Stimulated activated naive CD8-positive, alpha-beta T cell treated with anti-CD3 and anti-CD28 coated beads, Interleukin-15, amount 100 ng/mL, for 72 hours (primary cell): ENCODE measurements at regions not wholly inside any gene's neighbourhood (a gene's known extent, or its start where the extent isn't known, plus 50 kb on each side); places are given as distances from the start of the nearest gene placed in this dataset.

Source experiments
- ATAC-seq: fragments of 150-1000 bp; cut with Tn5 transposase; 2 replicates; pipeline ENCODE4 v1.10.0; 2021; ENCODE audit warnings: mild to moderate bottlenecking, moderate library complexity
- DNase-seq, 2 donors: peaks; one replicate each; pipeline ENCODE4 v3.0.0; 2021 to 2022
- H3K27ac Mint-ChIP-seq, 2 donors: one replicate each; pipeline ENCODE4 v1.8.0; 2022; ENCODE audit warnings: mild to moderate bottlenecking in 2 of 2, mixed read lengths in 2 of 2, moderate library complexity in 2 of 2
- H3K27me3 Mint-ChIP-seq: one replicate; pipeline ENCODE4 v1.8.0; 2022; ENCODE audit warnings: mixed read lengths
- H3K4me1 Mint-ChIP-seq: one replicate; pipeline ENCODE4 v1.8.0; 2022; ENCODE audit warnings: mild to moderate bottlenecking, mixed read lengths
- H3K4me3 Mint-ChIP-seq, 2 donors: one replicate each; pipeline ENCODE4 v1.8.0; 2022; ENCODE audit warnings: mild to moderate bottlenecking in 2 of 2, mixed read lengths in 2 of 2, moderate library complexity in 1 of 2
- H3K9me3 Mint-ChIP-seq, 2 donors: one replicate each; pipeline ENCODE4 v1.8.0; 2022; ENCODE audit warnings: mixed read lengths in 2 of 2

- Mint-ChIP-seq H3K9me3 (peaks cover 0 to 9% of the 10 kb centered on the region in 2 donors), H3K27ac (no peak overlapping the region), H3K4me1 (no peaks in the 10 kb centered on the region), H3K4me3 (no peak overlapping the region), H3K27me3 (no peaks in the 10 kb centered on the region)
- ATAC-seq (no peak), DNase-seq (no peak)
These were observed 134.4 kb upstream of the ROBO1 start for GRCh38 chr3:79902151-79902550.

- no peak for DNase-seq
These were observed 131.1 kb upstream of the ROBO1 start for GRCh38 chr3:79898907-79899306.

GRCh38 chr3:79896086-79896485, 128.3 kb upstream of the ROBO1 start:
- no peak for DNase-seq
- no peak for ATAC-seq
- no peak overlapping the region for H3K4me3 Mint-ChIP-seq
- no peaks in the 10 kb centered on the region for H3K27me3 Mint-ChIP-seq
- H3K4me1 Mint-ChIP-seq = no peaks in the 10 kb centered on the region
- H3K9me3 Mint-ChIP-seq = peaks cover 0 to 2% of the 10 kb centered on the region in 2 donors
- H3K27ac Mint-ChIP-seq = no peak overlapping the region

More at GRCh38 chr3:79898907-79899306, 131.1 kb upstream of the ROBO1 start:
- Mint-ChIP-seq H3K27me3 (no peaks in the 10 kb centered on the region), H3K4me3 (no peak overlapping the region), H3K9me3 (peaks cover 0 to 5% of the 10 kb centered on the region in 2 donors), H3K4me1 (no peaks in the 10 kb centered on the region), H3K27ac (no peak overlapping the region)
- ATAC-seq = no peak

GRCh38 chr3:79887213-79887612, 119.4 kb upstream of the ROBO1 start:
- no peak for ATAC-seq
- Mint-ChIP-seq H3K27ac (no peak overlapping the region), H3K27me3 (no peaks in the 10 kb centered on the region), H3K9me3 (no peaks in the 10 kb centered on the region), H3K4me3 (no peak overlapping the region), H3K4me1 (no peaks in the 10 kb centered on the region)
- DNase-seq = no peak

GRCh38 chr3:79886204-79886603, 118.4 kb upstream of the ROBO1 start:
- Mint-ChIP-seq H3K27me3 (no peaks in the 10 kb centered on the region), H3K4me3 (no peak overlapping the region), H3K27ac (no peak overlapping the region), H3K9me3 (no peaks in the 10 kb centered on the region), H3K4me1 (no peaks in the 10 kb centered on the region)
- DNase-seq = no peak
- ATAC-seq = no peak

DNA sequence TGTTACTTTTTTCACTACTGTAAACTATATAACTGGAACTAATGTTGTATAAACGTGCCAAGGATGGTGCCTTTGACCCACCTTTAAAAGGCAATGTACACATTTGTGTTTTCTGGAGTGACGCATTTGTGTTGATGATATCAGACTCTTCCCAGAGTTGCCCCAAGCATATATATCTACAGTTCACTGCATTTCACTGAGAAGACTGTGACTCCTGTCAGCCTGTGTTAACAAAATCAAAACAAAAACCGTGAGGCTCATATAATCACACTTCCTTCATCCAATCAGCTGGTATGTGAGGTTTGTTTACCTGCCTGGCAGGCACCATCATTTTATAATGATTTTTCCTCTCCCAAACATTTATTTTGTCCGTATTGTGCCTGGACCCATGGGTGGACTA, 117.6 kb upstream of the ROBO1 start:
- H3K27ac Mint-ChIP-seq = no peak overlapping the region
- ATAC-seq = no peak
- no peak for DNase-seq
- H3K4me3 Mint-ChIP-seq = no peak overlapping the region
- no peaks in the 10 kb centered on the region for H3K27me3 Mint-ChIP-seq
- H3K9me3 Mint-ChIP-seq = no peaks in the 10 kb centered on the region
- no peaks in the 10 kb centered on the region for H3K4me1 Mint-ChIP-seq

GRCh38 chr3:79884354-79884753, 116.6 kb upstream of the ROBO1 start:
- no peak overlapping the region for H3K27ac Mint-ChIP-seq
- H3K27me3 Mint-ChIP-seq = no peaks in the 10 kb centered on the region
- H3K4me1 Mint-ChIP-seq = no peaks in the 10 kb centered on the region
- H3K4me3 Mint-ChIP-seq = no peak overlapping the region
- ATAC-seq = no peak
- no peak for DNase-seq
- H3K9me3 Mint-ChIP-seq = no peaks in the 10 kb centered on the region

DNA sequence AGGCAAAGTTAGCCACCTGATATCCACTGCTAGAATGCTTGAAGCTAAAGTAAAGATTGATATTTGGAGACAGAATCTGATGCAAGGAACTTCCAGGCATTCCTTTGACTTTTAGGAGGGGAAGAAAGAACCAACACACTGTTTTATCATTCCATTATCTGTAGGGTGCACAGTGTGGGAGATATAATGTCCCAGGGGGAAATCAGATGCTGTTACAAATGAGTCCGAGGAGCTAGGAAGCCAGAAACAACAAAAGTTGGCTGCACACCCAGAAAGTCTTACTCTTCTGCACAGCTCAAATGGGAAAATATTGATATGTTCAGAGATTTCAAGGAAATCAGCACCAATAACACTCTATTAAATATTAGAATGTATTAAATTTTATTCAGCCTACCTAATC, 113.6 kb upstream of the ROBO1 start:
- no peaks in the 10 kb centered on the region for H3K27me3 Mint-ChIP-seq
- ATAC-seq = no peak
- H3K4me1 Mint-ChIP-seq = no peaks in the 10 kb centered on the region
- H3K4me3 Mint-ChIP-seq = no peak overlapping the region
- H3K27ac Mint-ChIP-seq = no peak overlapping the region
- DNase-seq = no peak
- peaks cover 4 to 13% of the 10 kb centered on the region in 2 donors for H3K9me3 Mint-ChIP-seq

DNA sequence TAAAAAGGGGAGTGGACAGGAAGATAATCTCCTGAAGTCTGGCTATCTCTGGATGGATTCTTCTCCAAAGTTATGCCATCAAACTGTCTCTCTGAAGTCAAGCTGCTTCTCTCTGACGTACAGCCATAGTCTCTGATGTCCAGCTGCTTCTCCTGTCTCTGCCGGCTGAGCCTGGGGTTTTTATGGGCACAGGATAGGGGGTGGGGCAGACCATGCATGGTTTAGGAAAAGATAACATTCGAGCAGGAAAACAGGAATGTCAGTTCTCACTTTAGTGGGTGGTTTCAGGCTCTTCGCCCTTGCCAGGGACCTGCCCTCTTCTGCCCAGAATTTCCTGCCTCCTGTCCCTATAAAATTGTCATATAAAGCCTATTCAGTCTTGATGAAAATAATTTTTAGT, 110.9 kb upstream of the ROBO1 start:
- H3K9me3 Mint-ChIP-seq = peaks cover 4 to 21% of the 10 kb centered on the region in 2 donors
- H3K27me3 Mint-ChIP-seq = no peaks in the 10 kb centered on the region
- H3K27ac Mint-ChIP-seq = no peak overlapping the region
- H3K4me1 Mint-ChIP-seq = no peaks in the 10 kb centered on the region
- no peak for DNase-seq
- no peak overlapping the region for H3K4me3 Mint-ChIP-seq
- no peak for ATAC-seq

DNA sequence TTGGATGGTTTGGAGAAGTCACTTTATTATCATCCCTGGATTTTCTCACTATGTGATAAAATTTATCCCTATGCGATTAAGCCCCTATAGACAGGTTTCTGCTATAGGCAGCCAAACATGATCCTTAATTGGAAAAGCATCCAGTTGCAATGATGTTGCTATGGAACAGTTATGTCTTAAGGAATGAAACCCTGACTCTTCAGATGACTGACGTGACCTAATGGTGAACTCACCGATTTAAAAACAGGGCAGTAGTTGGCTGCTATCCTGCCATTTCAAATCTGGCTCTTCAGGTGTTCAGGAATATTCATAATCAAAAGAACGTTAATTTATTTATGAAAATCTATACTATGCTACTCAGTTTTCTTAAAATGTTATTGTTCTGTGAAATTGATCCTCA, 106.8 kb upstream of the ROBO1 start:
- Mint-ChIP-seq H3K4me1 (no peaks in the 10 kb centered on the region), H3K4me3 (no peak overlapping the region), H3K9me3 (peaks cover 8 to 32% of the 10 kb centered on the region in 2 donors), H3K27me3 (no peaks in the 10 kb centered on the region), H3K27ac (no peak overlapping the region)
- no peak for ATAC-seq
- DNase-seq = no peak

DNA sequence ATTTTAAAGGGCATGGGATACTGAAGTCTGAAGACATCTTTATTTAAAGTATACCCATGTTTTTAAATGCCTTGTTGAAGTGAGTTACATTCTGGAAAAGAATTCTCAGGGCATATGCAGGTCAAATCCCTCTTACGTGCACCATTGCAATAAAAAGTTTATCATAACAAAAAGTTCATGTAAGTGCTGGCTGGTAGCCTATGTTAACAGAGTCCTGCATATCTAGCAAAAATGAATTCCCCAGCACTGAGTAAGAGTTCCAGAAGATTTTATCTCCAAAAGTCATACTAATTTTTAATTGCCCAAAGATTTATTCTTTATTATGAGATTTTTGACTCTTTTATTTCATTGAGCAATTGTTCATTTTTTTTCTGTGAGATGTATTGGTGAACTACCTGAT, 104.7 kb upstream of the ROBO1 start:
- Mint-ChIP-seq H3K4me1 (no peaks in the 10 kb centered on the region), H3K27ac (no peak overlapping the region), H3K27me3 (no peaks in the 10 kb centered on the region), H3K9me3 (peaks cover 16 to 40% of the 10 kb centered on the region in 2 donors), H3K4me3 (no peak overlapping the region)
- DNase-seq (no peak), ATAC-seq (no peak)

DNA sequence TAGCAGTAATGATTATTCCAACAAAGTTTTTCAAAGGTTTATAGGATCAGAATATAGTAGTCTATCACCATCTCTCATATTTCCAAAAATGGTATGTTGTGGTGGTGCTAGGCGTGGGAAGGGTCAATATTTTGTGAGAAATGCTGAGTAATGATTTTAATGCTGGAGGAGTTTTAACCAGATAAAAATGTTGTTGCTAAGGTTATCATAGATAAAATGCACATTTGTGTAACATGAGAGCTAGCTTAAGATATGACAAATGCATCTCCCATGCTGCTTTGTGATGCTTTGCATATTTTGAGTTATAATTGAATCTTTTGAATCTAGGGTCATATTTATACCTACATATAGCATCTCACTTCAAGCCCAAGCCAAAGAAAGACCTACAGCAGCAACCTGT, 103.9 kb upstream of the ROBO1 start:
- ATAC-seq (no peak), DNase-seq (no peak)
- Mint-ChIP-seq H3K27ac (no peak overlapping the region), H3K27me3 (no peaks in the 10 kb centered on the region), H3K4me3 (no peak overlapping the region), H3K4me1 (no peaks in the 10 kb centered on the region), H3K9me3 (peaks cover 12 to 36% of the 10 kb centered on the region in 2 donors)

- DNase-seq (no peak), ATAC-seq (no peak)
- Mint-ChIP-seq H3K27me3 (no peaks in the 10 kb centered on the region), H3K4me3 (no peak overlapping the region), H3K27ac (no peak overlapping the region), H3K9me3 (peaks cover 12 to 29% of the 10 kb centered on the region in 2 donors), H3K4me1 (no peaks in the 10 kb centered on the region)
These were observed 102.5 kb upstream of the ROBO1 start for GRCh38 chr3:79870313-79870620.

DNA sequence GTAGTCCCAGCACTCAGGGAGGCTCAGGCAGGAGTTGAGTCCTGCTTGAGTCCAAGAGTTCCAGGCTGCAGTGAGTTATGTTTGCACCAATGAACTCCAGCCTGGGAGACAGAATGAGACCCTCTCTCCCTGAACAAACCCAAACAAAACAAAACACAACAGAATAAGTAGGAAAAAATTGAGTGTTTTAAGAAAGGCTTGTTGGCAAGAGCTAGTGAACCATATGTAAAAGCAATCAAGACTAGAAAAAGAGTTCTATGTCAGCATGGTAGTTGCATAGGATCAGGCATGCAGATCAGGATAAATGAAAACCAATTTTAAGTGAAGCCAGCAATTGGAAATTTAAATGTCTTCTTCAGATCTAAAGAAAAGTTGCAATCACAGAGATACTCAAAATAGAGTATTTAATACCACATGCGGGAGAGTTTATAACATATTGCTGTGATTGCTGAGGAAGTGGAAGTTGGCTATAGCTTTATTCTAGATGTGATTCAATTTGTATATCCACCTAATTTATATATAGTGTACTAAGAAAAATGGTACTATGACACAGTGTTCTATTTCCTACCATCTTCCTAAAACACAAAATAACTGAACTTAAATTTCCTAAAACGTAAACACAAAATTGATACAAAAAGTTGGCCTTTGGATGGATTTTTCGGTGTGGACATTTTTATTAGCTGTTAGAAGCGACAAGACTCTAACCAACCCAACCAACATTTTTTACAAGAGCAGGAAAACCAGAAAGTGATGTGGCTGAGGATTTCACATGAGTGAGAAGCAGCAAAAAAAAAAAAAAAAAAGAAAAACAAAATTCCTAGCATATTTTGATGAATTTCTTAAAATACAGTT, 101.9 kb upstream of the ROBO1 start:
- H3K27ac Mint-ChIP-seq = no peak overlapping the region
- no peak for ATAC-seq
- H3K9me3 Mint-ChIP-seq = peaks cover 12 to 29% of the 10 kb centered on the region in 2 donors
- no peak overlapping the region for H3K4me3 Mint-ChIP-seq
- H3K4me1 Mint-ChIP-seq = no peaks in the 10 kb centered on the region
- H3K27me3 Mint-ChIP-seq = no peaks in the 10 kb centered on the region
- no peak for DNase-seq

DNA sequence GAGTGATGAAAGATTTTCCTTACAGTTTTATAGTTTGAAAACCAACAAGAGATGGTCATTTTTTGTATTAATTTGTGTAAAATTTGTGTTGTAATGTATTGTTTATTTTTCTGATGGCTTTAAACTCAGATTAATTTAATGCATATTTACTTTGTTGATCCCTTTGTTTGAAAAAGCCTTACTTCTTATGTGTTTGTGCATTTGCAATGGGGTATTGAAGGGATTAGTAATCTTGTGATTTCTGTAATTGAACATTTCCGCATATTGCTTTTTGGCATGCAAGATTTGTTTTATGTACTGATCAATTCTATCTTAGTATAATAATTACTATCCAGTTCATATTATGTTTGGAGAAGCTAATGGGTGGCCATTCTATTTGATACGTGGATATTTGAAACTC, 98.4 kb upstream of the ROBO1 start:
- no peaks in the 10 kb centered on the region for H3K4me1 Mint-ChIP-seq
- ATAC-seq (no peak), DNase-seq (no peak)
- H3K27ac Mint-ChIP-seq = no peak overlapping the region
- peaks cover 19 to 29% of the 10 kb centered on the region in 2 donors for H3K9me3 Mint-ChIP-seq
- no peaks in the 10 kb centered on the region for H3K27me3 Mint-ChIP-seq
- H3K4me3 Mint-ChIP-seq = no peak overlapping the region

DNA sequence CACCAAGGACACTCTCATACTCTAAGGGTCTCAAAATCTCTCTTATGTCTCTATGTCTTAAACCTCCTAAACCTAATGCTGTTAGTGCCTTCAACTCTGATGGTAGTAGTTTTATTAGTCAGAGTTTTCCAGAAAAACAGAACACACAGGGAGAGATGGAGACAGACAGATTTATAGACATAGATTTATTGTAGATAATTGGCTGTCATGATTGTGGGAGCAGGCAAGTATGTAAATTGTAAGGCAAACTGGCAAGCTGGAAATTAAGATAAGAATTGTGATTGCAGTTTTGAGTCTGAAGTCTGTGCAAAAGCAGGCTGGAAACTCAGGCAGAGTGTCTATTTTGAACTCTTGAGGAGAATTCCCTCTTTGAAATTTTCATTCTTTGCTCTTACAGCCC, 96.3 kb upstream of the ROBO1 start:
- no peak for DNase-seq
- Mint-ChIP-seq H3K4me1 (no peaks in the 10 kb centered on the region), H3K27ac (no peak overlapping the region), H3K27me3 (no peaks in the 10 kb centered on the region), H3K4me3 (no peak overlapping the region), H3K9me3 (peaks cover 21 to 25% of the 10 kb centered on the region in 2 donors)
- no peak for ATAC-seq

- Mint-ChIP-seq H3K4me3 (no peak overlapping the region), H3K27me3 (no peaks in the 10 kb centered on the region), H3K4me1 (no peaks in the 10 kb centered on the region), H3K9me3 (peaks cover 0 to 13% of the 10 kb centered on the region in 2 donors), H3K27ac (no peak overlapping the region)
- no peak for ATAC-seq
- DNase-seq = no peak
These were observed 81.1 kb upstream of the ROBO1 start for GRCh38 chr3:79848876-79849275.
